ENCODE measurements at regions not wholly inside any gene's neighbourhood (a gene's known extent, or its start where the extent isn't known, plus 50 kb on each side); places are given as distances from the start of the nearest gene placed in this dataset.

- DNase-seq (ENCODE audit: low read depth), result no peak
These were observed 68.7 kb upstream of the RNF7 start for GRCh38 chr3:141669434-141669833.

GRCh38 chr3:141677701-141678100 is 60.4 kb upstream of the RNF7 start:
- no peak for DNase-seq (ENCODE audit: low read depth)

- DNase-seq (ENCODE audit: low read depth), result peak; percentile 89
These were observed 57.3 kb upstream of the RNF7 start for GRCh38 chr3:141680620-141681389.

GRCh38 chr3:141681390-141681780 is 56.7 kb upstream of the RNF7 start:
- DNase-seq (ENCODE audit: low read depth), result no peak

GRCh38 chr3:141682007-141682406 is 56.1 kb upstream of the RNF7 start:
- DNase-seq (ENCODE audit: low read depth), result no peak

GRCh38 chr3:141682921-141683320 is 55.2 kb upstream of the RNF7 start:
- DNase-seq (ENCODE audit: low read depth), result no peak

- DNase-seq (ENCODE audit: low read depth), result no peak
These were observed 53.3 kb upstream of the RNF7 start for GRCh38 chr3:141684758-141685157.

- DNase-seq (ENCODE audit: low read depth), result peak; percentile 75
These were observed 51.4 kb upstream of the RNF7 start for GRCh38 chr3:141686466-141687291.
